ENCODE measurements at regions not wholly inside any gene's neighbourhood (a gene's known extent, or its start where the extent isn't known, plus 50 kb on each side); places are given as distances from the start of the nearest gene placed in this dataset.

DNA sequence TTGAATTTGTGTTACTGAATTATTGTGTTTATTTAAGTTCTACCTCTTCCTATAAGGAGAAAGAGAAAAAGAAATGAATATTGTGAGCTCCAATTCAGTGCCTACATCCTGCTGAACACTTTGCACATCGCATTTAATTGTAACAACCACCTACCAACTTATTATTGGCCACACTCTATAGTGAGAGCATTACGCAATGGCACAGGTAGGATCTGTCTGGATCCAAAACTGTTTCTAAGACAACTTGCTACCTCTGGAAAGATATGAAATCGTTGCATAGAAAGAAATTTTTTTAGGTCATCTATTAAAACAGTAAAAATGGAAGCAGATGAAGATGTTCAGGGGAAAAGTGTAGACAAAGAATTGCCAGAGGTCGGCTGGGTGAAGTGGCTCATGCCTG, 227.2 kb upstream of the SNX2 start:
- no peaks in the 10 kb centered on the region for H4K20me1 ChIP-seq (ENCODE audit: control insufficient read depth, extremely low read depth, insufficient read depth, low read length)
- no peaks in the 10 kb centered on the region for H3K36me3 ChIP-seq (ENCODE audit: control insufficient read depth, insufficient read depth, low read length)
- H3K27ac ChIP-seq (ENCODE audit: insufficient read depth, low read length) = no peak overlapping the region
- H3K4me2 ChIP-seq (ENCODE audit: extremely low read depth, insufficient read depth, low read length) = no peak overlapping the region
- no peaks in the 10 kb centered on the region for H3K79me2 ChIP-seq (ENCODE audit: control insufficient read depth, insufficient read depth, low read length)
- DNase-seq (ENCODE audit: low read depth in 2 of 2) = no peak
- no peaks in the 10 kb centered on the region for H3K27me3 ChIP-seq (ENCODE audit: control insufficient read depth, insufficient read depth, low read length)
- no peaks in the 10 kb centered on the region for H3K9me3 ChIP-seq (ENCODE audit: control insufficient read depth, insufficient read depth, low read depth, low read length)
- no peak for TF ChIP-seq EZH2 (IDR thresholded peaks at IDR 0.05; ENCODE audit: low read length, missing control alignments)
- H3K4me3 ChIP-seq (replicated peaks in 1 of 4; ENCODE audit: control extremely low read depth in 1 of 4, insufficient read depth in 1 of 4, low read depth in 3 of 4, low read length in 4 of 4) = no peak overlapping the region
- no peak overlapping the region for H3K9ac ChIP-seq (ENCODE audit: insufficient read depth, low read length)
- H3K4me1 ChIP-seq (ENCODE audit: control insufficient read depth, extremely low read depth, insufficient read depth, low read length) = no peaks in the 10 kb centered on the region
- no peak overlapping the region for H2AFZ ChIP-seq (ENCODE audit: low read length)

DNA sequence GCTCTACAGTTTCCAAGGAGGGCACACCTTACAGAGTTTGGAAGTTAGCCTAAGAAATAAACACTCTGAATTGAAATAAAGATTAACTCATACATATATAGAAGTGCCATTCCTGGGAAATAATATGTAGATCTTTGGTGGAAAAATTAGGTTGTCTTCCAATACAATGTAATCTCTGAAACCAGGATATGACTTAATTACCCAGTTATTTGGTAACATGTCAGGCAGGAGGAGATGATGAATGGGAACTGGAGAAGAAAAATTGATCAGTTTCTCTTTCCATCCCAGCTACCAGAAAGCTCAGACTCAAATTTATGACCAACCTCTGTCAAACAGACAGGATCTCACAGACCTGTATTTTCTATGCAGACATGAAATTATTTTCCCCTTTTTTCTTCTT, 215.2 kb upstream of the SNX2 start:
- Histone ChIP-seq H3K4me3 (replicated peaks in 1 of 4; ENCODE audit: control extremely low read depth in 1 of 4, insufficient read depth in 1 of 4, low read depth in 3 of 4, low read length in 4 of 4) (no peak overlapping the region), H3K4me2 (ENCODE audit: extremely low read depth, insufficient read depth, low read length) (no peak overlapping the region), H3K9me3 (ENCODE audit: control insufficient read depth, insufficient read depth, low read depth, low read length) (no peaks in the 10 kb centered on the region), H3K27me3 (ENCODE audit: control insufficient read depth, insufficient read depth, low read length) (no peaks in the 10 kb centered on the region), H3K79me2 (ENCODE audit: control insufficient read depth, insufficient read depth, low read length) (no peaks in the 10 kb centered on the region), H3K36me3 (ENCODE audit: control insufficient read depth, insufficient read depth, low read length) (no peaks in the 10 kb centered on the region), H3K9ac (ENCODE audit: insufficient read depth, low read length) (no peak overlapping the region), H4K20me1 (ENCODE audit: control insufficient read depth, extremely low read depth, insufficient read depth, low read length) (no peaks in the 10 kb centered on the region), H3K27ac (ENCODE audit: insufficient read depth, low read length) (no peak overlapping the region), H3K4me1 (ENCODE audit: control insufficient read depth, extremely low read depth, insufficient read depth, low read length) (no peaks in the 10 kb centered on the region), H2AFZ (ENCODE audit: low read length) (no peak overlapping the region)
- peak in 1 of 2 donors; percentile 19 for DNase-seq (ENCODE audit: low read depth in 2 of 2)
- TF ChIP-seq, protein P1, sequence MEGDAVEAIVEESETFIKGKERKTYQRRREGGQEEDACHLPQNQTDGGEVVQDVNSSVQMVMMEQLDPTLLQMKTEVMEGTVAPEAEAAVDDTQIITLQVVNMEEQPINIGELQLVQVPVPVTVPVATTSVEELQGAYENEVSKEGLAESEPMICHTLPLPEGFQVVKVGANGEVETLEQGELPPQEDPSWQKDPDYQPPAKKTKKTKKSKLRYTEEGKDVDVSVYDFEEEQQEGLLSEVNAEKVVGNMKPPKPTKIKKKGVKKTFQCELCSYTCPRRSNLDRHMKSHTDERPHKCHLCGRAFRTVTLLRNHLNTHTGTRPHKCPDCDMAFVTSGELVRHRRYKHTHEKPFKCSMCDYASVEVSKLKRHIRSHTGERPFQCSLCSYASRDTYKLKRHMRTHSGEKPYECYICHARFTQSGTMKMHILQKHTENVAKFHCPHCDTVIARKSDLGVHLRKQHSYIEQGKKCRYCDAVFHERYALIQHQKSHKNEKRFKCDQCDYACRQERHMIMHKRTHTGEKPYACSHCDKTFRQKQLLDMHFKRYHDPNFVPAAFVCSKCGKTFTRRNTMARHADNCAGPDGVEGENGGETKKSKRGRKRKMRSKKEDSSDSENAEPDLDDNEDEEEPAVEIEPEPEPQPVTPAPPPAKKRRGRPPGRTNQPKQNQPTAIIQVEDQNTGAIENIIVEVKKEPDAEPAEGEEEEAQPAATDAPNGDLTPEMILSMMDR (conservative IDR thresholded peaks at IDR 0.05 in 1 of 2, IDR thresholded peaks at IDR 0.05 in 1 of 2; ENCODE audit: low read depth in 1 of 2, low read length in 2 of 2) = no peak
- no peak for TF ChIP-seq EZH2 (IDR thresholded peaks at IDR 0.05; ENCODE audit: low read length, missing control alignments)

DNA sequence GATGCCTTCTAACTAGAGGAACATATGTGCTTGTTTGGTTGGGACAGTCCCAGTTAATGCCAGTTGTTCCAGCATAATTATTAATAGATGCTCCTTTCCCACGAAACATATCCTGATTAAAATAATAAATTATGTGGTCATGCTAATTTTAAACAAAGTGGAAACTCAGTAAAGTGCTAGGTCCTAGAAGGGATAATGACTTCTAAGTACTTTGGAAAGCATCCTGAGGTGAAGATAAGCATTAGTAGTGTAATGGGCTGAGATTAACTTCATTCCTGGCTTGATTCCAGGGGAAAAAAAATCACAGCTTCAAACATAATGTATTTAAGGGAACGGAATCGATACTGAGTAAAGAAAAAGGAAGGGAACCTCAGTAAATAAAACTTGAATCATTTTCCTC, 213.7 kb upstream of the SNX2 start:
- no peak overlapping the region for H3K27ac ChIP-seq (ENCODE audit: insufficient read depth, low read length)
- H3K79me2 ChIP-seq (ENCODE audit: control insufficient read depth, insufficient read depth, low read length) = no peaks in the 10 kb centered on the region
- no peaks in the 10 kb centered on the region for H3K9me3 ChIP-seq (ENCODE audit: control insufficient read depth, insufficient read depth, low read depth, low read length)
- H3K36me3 ChIP-seq (ENCODE audit: control insufficient read depth, insufficient read depth, low read length) = no peaks in the 10 kb centered on the region
- no peak for TF ChIP-seq EZH2 (IDR thresholded peaks at IDR 0.05; ENCODE audit: low read length, missing control alignments)
- TF ChIP-seq, protein P1 (conservative IDR thresholded peaks at IDR 0.05 in 1 of 2, IDR thresholded peaks at IDR 0.05 in 1 of 2; ENCODE audit: low read depth in 1 of 2, low read length in 2 of 2) = no peak
- no peak overlapping the region for H3K4me3 ChIP-seq (replicated peaks in 1 of 4; ENCODE audit: control extremely low read depth in 1 of 4, insufficient read depth in 1 of 4, low read depth in 3 of 4, low read length in 4 of 4)
- no peaks in the 10 kb centered on the region for H3K4me1 ChIP-seq (ENCODE audit: control insufficient read depth, extremely low read depth, insufficient read depth, low read length)
- no peak overlapping the region for H3K9ac ChIP-seq (ENCODE audit: insufficient read depth, low read length)
- peak in 1 of 2 donors; percentile 6 for DNase-seq (ENCODE audit: low read depth in 2 of 2)
- no peak overlapping the region for H3K4me2 ChIP-seq (ENCODE audit: extremely low read depth, insufficient read depth, low read length)
- no peaks in the 10 kb centered on the region for H3K27me3 ChIP-seq (ENCODE audit: control insufficient read depth, insufficient read depth, low read length)
- no peaks in the 10 kb centered on the region for H4K20me1 ChIP-seq (ENCODE audit: control insufficient read depth, extremely low read depth, insufficient read depth, low read length)
- H2AFZ ChIP-seq (ENCODE audit: low read length) = no peak overlapping the region
